ENCODE measurements at regions not wholly inside any gene's neighbourhood (a gene's known extent, or its start where the extent isn't known, plus 50 kb on each side); places are given as distances from the start of the nearest gene placed in this dataset.
A peak's percentile ranks its signal among the peaks of the same experiment; 100 is the strongest.
"Not testable (repeated sequence)": the region's sequence is repeated elsewhere in the genome, so short reads cannot be mapped to it uniquely, and the experiment has no call there.

DNA sequence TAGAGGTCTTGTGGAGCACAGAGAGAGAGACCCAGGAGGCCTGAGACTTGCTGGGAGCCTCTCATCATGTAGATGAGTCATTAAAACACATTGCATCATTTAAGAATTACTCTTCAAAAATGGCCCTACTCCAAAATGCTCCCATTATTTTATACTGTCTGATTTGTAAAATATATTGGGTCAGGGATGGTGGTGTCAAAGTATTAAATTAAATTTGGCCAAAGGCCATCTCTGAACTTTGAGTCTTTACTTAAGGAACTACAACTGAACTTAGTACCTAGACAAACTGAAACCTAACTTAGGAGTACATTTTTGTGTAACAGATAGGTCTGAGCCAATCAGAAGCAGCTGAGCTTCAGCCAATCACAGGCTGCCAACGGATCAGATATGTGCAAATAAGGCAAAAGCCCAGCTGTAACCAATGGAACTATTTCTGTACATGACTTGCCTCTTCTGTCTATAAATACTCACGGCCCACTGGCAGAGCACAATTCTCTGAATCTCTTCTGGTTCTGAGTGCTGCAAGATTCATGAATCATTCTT is 657.2 kb downstream of the TLE1 start:
- DNase-seq (ENCODE audit: low read depth), result peak; percentile 70

DNA sequence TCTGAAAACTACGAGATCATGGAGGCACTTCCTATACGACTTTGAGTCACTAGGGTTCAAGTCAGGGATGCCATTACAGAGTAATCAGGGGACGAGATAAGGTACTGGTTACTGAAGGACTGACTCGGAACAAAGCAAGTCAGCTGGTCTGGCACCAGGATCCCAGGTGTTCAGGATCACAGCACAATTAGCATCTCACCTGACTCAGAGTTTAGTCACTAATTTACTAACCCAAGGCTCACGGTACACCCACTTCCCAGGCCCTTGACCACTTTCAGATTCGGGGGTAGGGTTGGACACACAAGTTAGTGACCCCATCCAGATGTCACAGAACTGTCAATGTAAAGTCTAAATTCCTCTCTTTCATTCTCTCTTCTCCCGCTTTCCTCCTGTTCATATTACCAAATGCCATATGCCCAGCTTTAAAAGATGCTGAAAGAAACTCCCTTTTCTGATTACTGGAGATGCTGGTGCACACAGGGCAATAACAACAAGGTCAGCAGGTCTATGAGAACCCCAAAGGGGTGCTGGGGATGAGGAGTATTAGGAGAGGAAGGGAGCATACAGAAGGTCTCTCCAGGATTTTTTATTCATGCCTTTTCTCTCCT is 657.8 kb downstream of the TLE1 start:
- DNase-seq (ENCODE audit: low read depth), result peak; percentile 27

DNA sequence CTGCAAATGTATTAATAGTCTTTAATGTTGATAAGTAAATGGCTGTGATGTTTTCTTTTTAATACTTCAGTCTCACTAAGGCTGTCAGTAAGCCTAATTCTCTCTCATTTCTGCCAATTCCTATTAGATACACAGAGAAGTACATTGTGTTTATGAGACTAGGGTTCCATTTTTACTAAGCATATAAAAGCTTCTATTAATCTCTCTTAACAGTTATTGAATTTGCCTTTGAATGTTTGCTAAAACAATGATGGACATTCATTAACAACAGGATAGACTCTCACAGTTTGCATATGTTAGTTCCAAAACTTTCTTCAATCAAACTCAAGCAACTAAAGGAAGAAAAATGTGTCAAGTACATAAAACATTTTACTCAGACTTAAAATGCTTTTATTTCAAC is 659.3 kb downstream of the TLE1 start:
- no peak for DNase-seq (ENCODE audit: low read depth)

DNA sequence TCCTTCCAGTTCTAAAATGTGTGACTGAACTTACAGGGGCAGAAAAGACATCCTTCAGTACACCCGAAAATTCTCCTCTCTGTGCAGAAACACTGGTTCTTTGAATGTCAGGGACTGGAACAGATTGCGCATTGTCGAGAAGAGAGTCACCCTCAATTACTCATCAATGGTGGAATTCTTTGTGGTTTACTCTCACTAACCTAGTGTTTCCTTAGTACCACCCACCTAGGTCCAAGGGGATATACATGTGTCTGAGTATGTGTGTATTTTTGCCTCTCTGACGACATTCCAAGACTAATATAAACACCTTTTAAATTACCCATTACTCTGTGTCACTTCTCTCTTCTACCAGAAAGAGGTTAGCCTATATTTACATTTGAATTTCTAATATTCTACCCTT is 660.8 kb downstream of the TLE1 start:
- DNase-seq (ENCODE audit: low read depth), result peak; percentile 97

DNA sequence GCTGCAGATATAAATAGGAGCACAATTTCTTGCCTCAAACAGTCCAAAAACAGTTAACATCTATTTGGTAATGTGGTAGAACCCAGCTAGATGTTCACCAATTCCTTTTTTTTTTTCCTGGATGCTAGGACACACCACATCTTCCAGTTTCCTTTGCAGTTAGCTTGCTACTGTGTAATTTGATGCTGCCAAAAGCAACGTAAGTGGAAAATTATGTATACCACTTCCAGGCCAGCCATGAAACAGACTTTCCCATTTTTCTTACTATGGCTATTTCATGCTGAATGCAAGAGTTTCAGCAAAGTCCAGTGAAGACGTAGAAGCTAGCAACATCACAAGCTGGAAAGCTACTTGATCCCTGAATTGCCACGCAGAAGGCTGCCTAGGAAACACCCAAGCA is 667.2 kb downstream of the TLE1 start:
- peak; percentile 18 for DNase-seq (ENCODE audit: low read depth)

DNA sequence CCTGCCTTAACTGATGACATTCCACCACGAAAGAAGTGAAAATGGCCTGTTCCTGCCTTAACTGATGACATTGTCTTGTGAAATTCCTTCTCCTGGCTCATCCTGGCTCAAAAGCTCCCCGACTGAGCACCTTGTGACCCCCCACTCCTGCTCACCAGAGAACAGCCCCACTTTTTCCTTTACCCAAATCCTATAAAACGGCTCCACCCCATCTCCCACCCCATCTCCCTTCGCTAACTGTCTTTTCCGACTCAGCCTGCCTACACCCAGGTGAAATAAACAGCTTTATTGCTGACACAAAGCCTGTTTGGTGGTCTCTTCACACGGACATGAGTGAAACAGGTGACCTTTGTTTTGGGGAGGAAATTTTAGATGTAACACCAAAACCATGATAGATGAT is 674.4 kb downstream of the TLE1 start:
- DNase-seq (ENCODE audit: low read depth), result not testable (repeated sequence)

DNA sequence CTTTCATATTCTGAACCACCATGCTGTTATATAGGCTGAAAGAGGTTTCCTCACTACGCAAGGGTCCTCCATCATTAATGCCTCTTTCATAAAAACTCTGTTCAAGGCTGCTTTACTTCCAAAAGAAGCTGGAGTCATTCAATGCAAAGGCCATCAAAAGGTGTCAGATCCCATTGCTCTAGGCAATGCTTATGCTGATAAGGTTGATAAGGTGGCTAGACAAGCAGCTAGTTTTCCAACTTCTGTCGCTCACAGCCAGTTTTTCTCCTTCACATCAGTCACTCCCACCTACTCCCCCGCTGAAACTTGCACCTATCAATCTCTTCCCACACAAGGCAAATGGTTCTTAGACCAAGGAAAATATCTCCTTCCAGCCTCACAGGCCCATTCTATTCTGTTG is 676.2 kb downstream of the TLE1 start:
- DNase-seq (ENCODE audit: low read depth), result not testable (repeated sequence)

DNA sequence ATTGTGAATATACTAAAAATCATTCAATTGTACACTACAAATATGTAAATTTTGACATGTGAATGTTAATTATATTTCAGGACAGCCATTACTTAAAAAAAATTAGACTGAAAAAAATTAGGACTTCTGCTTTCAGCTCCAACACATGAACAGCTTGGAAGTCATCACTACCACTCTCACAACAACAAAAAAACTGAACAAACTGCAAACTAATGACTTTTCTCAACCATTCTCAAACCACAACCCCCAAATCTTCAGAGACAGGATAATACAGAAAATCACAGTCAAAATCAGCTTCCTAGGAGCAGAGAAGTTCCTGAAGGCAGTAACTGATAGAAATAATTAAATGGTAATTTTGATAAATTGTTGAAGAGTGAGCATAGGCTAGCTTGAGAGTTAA is 686.4 kb downstream of the TLE1 start:
- no peak for DNase-seq (ENCODE audit: low read depth)

DNA sequence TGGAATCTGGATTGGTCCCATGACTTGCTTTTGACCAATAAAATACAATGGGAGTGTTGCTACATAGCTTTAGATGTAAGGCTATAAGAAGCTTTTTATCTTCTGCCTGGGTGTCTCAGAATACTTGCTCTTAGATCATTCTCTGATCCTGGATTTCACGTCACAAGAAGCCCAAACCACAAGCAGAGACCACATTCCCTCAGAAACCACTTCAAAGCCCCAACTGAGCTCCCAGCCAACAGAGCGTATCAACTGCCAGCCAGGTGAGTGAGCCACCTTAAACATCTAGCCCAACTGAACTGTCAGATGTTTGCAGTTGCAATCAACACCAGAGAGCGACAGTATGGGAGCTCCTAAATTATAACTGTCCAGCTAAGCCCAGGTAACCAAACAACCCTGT is 687.1 kb downstream of the TLE1 start:
- peak; percentile 76 for DNase-seq (ENCODE audit: low read depth)

DNA sequence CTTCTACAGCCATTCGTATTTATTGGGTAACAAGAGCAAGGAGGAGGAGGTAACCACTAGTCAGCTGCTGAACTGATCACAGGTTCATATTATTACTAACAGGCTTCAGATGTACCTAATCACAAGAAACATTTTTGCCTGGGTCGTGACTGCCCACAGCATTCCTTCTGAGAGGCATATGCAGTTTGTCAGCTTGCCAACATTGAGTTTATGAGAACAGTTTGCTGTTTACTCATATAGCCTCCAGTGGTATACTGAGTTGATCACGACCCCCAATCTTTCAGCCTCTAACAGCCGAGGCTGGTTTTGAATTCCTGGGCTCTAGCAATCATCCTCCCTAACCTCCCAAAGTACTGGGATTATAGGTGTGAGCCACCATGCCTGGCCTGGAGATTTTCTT is 693.6 kb downstream of the TLE1 start:
- DNase-seq (ENCODE audit: low read depth), result peak; percentile 25

DNA sequence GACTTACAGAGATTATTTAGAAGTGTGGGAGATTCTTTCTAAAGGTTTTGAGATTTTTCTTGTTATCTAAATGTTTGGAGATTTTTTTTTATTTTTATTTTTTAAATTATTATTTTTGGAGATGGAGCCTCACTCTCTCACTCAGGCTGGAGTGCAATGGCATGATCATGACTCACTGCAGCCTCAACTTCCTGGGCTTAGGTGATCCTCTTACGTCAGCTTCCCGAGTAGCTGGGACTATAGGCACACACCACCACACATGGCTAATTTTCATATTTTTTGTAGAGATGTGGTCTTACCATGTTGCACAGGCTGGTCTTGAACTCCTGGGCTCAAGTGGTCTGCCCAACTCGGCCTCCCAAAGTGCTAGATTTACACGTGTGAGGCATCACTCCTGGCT is 694.5 kb downstream of the TLE1 start:
- DNase-seq (ENCODE audit: low read depth), result peak; percentile 84

DNA sequence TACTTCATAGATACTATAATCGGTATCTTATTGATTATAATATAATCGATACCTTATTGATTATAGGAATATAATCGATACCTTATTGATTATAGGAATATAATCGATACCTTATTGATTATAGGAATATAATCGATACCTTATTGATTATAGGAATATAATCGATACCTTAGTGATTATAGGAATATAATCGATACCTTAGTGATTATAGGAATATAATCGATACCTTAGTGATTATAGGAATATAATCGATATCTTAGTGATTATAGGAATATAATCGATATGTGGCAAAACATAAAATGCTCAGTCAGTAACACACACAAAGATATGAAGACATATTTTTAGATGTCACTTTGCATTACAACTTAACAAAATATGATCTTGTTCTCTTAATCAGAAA is 703.8 kb downstream of the TLE1 start:
- DNase-seq (ENCODE audit: low read depth), result not testable (repeated sequence)

DNA sequence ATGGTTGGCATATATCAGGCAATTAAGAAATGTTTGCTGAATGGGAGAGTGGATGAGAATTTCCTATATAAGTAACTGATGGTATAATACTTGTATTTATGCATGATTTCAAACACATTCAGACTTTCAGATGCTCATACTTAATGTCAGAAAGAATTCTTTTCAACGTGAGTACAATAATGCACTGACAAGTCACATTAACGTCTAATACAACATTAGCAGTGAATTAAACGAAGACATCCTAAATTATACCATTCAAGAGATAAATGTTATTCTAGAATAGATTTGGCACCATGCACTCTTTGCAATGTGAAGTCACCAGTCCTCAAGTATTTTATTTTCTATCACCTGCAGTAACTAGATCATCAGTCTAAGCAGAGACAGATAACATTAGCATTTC is 712.9 kb downstream of the TLE1 start:
- DNase-seq (ENCODE audit: low read depth), result no peak

DNA sequence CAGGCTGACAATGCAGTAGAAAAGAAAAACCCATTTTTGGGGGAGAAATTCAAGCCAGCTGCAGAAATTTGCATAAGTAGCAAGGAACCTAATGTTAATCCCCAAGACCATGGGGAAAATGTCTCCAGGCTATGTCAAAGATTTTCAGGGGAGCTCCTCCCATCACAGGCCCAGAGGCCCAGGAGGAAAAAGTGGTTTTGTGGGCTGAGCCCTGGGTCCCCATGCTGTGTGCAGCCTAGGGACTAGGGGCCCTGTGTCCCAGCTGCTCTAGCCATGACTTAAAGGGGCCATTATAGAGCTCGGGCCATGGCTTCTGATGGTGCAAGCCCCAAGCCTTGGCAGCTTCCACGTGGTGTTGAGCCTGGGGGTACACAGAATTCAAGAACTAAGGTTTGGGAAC is 719.0 kb downstream of the TLE1 start:
- DNase-seq (ENCODE audit: low read depth), result not testable (repeated sequence)

DNA sequence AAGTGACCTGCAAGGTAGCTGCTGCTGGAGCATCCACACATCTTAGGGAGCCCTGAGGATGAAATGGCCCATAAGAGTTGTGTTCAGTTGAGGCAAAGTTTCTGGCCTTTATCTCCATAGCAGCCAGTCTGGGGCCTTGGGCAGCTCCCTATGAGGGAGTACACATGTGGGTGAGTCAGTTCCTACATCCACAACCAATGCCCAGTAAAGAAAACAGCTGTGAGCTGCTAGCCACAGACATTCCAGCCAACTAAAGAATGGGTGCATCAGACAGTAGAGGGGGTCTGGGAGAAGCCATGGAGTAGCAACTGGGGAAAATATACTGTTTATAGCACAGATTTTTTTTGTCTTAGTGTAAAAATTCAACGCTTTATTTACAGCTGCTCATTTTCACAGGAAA is 720.7 kb downstream of the TLE1 start:
- DNase-seq (ENCODE audit: low read depth), result peak; percentile 87

DNA sequence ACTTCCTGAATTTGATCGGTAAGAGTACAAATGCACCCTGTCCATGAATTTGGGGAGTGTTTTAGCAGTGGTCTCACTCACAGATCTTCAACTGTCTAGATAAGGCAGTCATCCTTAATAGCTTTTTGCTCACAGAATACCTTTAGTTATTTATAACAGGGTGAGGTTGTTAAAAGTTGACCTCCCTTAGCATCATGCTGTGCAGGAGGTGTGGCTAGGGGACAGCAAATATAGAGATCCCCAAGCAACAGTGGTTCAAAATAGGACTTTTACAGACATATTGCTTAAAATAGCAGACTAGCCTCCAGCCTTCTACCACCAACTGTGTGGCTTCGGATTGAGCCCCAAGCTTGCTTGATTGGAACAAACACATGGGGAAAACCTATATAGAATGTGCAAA is 724.4 kb downstream of the TLE1 start:
- DNase-seq (ENCODE audit: low read depth), result no peak

DNA sequence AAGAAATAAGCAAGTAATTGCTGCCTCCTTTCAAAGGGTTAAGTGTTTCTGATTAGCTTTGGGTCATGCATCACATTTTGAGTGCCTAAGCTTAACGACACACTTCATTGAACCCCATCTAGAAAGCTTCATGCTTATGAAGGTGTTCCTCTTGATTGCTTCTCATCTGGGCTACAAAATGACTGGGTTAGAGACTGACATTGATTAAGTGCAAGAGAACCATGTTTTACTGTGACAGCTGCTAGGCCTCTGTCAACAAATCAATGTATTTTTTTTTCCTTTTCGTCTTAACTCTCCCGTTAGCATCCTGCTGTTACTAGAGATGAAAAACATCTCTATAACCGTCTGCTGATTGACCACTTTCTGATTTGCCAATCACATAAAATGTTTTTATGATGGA is 725.0 kb downstream of the TLE1 start:
- no peak for DNase-seq (ENCODE audit: low read depth)

DNA sequence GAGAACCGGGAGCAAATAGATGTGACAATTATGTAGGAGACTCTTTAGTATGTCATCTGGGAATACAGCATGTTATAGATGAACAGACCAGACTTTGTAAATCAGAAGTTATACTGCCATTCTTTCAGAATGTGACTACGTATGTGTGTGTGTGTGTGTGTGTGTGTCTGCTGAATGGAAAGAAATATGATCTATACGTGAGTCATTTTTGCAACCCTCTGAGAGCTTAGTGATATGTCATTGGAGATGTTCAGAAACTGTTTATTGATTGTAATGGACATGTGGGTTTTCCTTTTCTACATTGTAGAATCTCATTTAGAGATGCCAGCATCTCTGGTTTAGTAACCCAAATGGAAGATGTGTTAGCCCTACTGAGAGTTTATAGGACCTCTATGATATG is 731.5 kb downstream of the TLE1 start:
- DNase-seq (ENCODE audit: low read depth), result peak; percentile 28

DNA sequence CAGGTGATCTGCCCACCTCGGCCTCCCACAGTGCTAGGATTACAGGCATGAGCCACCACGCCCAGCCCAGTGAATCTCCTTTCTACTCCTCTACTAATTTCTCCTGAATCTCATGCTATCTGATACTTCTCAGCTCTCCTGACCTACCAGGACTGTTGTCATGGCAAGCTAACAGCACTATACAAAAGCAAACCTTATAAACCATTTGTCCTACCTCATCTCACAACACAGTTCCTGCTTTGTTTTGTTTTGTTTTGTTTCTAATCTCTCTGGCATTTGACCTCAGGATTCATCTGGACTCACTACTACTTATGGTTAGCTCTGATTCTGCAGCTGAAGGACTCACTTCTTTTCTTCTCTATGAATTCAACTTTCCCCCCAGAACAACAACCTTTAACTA is 734.8 kb downstream of the TLE1 start:
- DNase-seq (ENCODE audit: low read depth), result peak; percentile 33

DNA sequence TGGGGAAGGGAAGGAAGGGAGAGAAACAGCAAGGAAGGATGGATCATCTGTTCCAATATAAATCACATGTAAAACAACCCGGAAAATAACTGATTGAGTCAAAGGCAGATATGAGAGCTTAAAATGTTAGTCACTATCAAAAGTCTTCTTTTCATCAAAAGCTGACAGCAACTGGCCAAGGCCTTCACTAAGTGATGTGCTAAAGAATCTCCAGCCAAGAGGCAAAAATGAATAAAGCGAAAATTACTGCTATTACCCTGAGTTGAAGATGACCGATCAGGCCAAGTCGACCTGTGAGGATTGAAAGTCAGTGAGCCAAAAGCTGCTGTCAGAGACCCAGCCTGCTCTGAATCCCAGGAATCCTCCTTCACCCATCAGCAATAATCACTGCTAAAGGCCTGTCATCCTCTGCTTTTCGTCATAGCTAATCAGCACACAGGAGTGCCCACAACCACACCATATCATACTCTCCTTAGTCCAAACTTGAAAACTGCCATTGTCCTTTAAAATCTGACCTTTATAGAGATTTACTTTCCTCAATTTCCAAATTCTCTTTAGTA is 736.9 kb downstream of the TLE1 start:
- no peak for DNase-seq (ENCODE audit: low read depth)

DNA sequence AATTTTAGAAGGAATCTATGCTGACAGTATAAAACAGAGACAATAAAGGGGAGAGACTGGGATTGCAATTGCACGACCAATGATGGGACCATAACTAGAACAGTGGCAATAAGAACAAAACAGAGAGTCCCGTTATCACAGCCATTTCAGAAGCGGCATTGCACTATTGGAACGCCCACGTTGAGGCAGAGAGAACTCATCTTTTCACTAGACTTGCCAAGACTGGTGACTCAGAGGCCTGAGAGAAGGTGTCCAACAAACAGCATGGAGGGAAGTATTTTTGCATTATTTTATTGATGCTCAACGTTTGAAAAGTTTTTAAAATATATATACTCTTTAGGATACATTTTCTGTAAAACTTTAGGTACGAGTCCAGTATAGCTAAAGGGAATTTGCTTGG is 737.7 kb downstream of the TLE1 start:
- DNase-seq (ENCODE audit: low read depth), result no peak

DNA sequence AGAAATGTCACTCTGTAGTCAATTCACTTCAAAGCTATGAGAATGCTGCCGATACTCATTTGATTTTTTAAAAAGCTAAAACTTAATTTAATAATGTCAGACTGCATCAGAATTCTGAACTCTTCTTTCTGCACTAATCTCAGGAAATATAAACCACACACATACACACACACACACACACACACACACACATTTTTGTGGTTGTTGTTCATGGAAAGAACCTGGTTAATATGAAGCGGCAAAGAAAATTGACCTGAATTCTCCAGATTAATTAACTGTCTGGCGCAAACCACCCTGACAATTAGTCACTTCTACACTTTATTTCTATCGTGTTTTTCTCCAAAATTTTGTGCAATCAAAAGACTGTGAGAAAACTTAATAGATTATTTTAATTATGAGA is 740.5 kb downstream of the TLE1 start:
- no peak for DNase-seq (ENCODE audit: low read depth)

DNA sequence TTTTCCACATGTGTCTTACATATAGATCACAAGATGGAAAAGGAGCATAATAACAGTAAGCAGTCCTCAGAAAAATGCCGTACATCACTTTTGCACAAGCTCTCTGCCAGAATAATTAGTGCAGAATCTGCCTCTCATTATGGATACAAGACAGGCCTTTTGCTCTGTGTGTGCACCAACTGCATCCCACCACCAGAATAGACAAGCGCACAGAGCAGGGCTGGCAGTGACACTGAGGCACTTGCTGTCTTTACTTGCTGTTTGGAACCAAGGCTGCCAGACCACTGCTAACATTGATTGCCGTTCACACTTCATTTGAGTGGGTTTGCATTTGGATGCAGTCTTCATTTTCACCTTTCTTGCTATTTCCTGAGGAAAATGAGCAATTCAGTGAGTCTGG is 741.3 kb downstream of the TLE1 start:
- DNase-seq (ENCODE audit: low read depth), result no peak
